AG08395 (cell line): ENCODE measurements at regions not wholly inside any gene's neighbourhood (a gene's known extent, or its start where the extent isn't known, plus 50 kb on each side); places are given as distances from the start of the nearest gene placed in this dataset.

Experiments used
- DNase-seq: peaks from one replicate; pipeline ENCODE4 v3.0.0; 2012; ENCODE audit warnings: mixed read lengths, low spot score

GRCh38 chr2:190809139-190809764 is 71.4 kb upstream of the GLS start:
- no peak for DNase-seq

GRCh38 chr2:190809876-190810525 is 70.6 kb upstream of the GLS start:
- DNase-seq, result no peak

- no peak for DNase-seq
These were observed 69.5 kb upstream of the GLS start for GRCh38 chr2:190810981-190811587.

- DNase-seq, result no peak
These were observed 68.8 kb upstream of the GLS start for GRCh38 chr2:190811811-190812210.

GRCh38 chr2:190812506-190813294 is 67.9 kb upstream of the GLS start:
- DNase-seq, result peak; percentile 74

- no peak for DNase-seq
These were observed 65.4 kb upstream of the GLS start for GRCh38 chr2:190815226-190815625.

- no peak for DNase-seq
These were observed 63.5 kb upstream of the GLS start for GRCh38 chr2:190817082-190817481.

GRCh38 chr2:190819840-190820301 is 60.8 kb upstream of the GLS start:
- peak; percentile 90 for DNase-seq

GRCh38 chr2:190820416-190820815 is 60.2 kb upstream of the GLS start:
- DNase-seq, result no peak

- no peak for DNase-seq
These were observed 58.6 kb upstream of the GLS start for GRCh38 chr2:190822043-190822442.

GRCh38 chr2:190827720-190828119 is 52.9 kb upstream of the GLS start:
- DNase-seq, result no peak

- DNase-seq, result no peak
These were observed 51.0 kb upstream of the GLS start for GRCh38 chr2:190829642-190830041.
